ENCODE measurements at regions not wholly inside any gene's neighbourhood (a gene's known extent, or its start where the extent isn't known, plus 50 kb on each side); places are given as distances from the start of the nearest gene placed in this dataset.
"Not testable (repeated sequence)": the region's sequence is repeated elsewhere in the genome, so short reads cannot be mapped to it uniquely, and the experiment has no call there.

DNA sequence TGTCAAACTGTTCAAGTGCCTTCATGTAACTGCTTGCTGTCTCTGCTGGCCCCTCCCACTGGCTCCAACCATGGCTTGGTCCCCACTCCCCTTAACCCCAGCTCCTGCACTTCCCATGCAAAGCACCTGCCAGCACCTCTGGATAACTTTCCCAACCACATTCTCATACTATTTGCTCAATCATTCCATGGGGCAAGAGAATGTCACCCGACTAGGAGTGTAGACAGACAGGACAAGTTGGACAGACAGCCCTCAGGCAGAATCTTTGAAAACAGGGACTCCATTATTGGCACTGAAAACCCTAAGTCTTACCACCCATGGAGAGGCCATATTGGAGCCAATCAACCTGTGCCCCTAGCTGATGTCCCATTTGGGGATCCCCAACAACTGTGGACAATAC is 246.5 kb downstream of the RPLP1 start:
- Mint-ChIP-seq H3K4me1 (peaks cover 4% of the 10 kb centered on the region), H3K36me3 (ENCODE audit: low read depth) (no peaks in the 10 kb centered on the region), H3K4me3 (no peak overlapping the region), H3K27ac (no peak overlapping the region), H3K9me3 (no peaks in the 10 kb centered on the region), H3K27me3 (no peaks in the 10 kb centered on the region)
- ATAC-seq (replicated peaks) = no peak

DNA sequence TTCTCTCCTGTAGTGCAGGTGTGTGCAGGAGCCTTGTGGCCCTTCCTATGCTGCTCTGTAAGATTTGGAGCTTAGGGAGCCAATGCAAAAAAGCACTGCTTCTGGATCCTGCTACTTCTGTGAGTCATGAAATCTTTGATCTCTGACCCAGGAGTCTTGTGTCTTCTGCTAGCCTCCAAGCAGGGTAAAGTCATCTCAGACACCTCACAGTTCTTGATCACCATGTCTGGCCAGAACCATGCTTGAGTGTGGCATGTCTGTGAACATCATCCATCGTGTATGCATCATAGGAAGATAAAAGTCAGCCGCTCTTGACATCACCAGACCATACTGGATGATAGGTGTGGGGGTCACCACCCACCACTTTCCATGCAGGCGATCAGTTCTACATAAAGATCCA is 247.8 kb downstream of the RPLP1 start:
- ATAC-seq (replicated peaks) = peak; percentile 51
- no peaks in the 10 kb centered on the region for H3K4me1 Mint-ChIP-seq
- H3K4me3 Mint-ChIP-seq = no peak overlapping the region
- no peaks in the 10 kb centered on the region for H3K36me3 Mint-ChIP-seq (ENCODE audit: low read depth)
- no peak overlapping the region for H3K27ac Mint-ChIP-seq
- no peaks in the 10 kb centered on the region for H3K9me3 Mint-ChIP-seq
- H3K27me3 Mint-ChIP-seq = no peaks in the 10 kb centered on the region

DNA sequence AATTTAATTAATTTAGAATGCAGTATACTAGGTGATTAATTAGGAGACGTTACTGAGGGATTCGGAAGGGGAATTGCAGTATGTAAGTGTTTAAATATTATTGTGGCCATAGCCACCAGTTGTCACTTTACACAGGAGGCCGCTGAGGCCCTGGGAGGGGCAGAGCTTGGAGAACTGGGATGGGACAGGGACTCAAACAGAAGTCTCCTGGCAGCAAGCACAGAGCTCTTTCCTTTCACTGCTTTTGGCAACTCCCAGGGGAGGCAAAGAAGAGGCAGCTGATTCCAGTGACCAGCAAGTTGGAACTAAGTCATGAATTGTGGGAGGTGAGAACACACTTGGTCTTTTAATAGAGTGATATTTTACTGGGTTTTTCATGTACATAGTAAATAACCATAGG is 248.6 kb downstream of the RPLP1 start:
- H3K4me1 Mint-ChIP-seq = no peaks in the 10 kb centered on the region
- H3K9me3 Mint-ChIP-seq = no peaks in the 10 kb centered on the region
- H3K27ac Mint-ChIP-seq = no peak overlapping the region
- H3K27me3 Mint-ChIP-seq = no peaks in the 10 kb centered on the region
- no peaks in the 10 kb centered on the region for H3K36me3 Mint-ChIP-seq (ENCODE audit: low read depth)
- H3K4me3 Mint-ChIP-seq = no peak overlapping the region
- ATAC-seq (replicated peaks) = no peak

DNA sequence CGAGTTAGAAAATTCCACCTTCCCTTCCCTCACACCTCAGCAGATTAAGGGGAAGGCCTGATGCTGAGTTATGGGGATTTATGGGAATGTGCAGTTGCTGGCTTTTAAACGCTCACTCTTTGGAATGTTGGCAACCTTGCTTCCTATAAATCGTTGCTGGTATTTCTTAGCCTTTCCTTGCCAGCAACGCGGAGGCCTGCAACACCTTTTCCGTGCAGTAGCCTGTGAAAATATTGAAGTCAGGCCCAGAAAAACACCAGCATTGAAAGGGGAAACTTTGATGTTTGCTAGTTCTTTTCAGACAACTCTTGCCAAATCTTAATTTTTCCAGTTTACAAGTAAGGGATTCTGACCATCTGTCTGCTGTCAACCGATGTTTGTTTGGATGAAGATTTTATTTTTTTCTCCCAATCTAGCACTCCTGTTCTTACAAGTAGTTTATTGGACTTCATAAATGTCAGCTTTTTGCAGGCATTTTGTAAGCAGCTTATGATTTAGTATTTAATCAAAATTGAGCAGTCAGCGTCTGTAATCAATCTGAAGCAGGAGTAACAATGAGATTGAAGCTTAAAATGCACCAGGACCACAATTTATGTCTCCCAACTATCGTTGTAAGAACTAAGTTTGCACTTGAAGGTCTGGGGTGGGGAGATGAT is 251.0 kb downstream of the RPLP1 start:
- Mint-ChIP-seq H3K9me3 (peaks cover 7% of the 10 kb centered on the region), H3K4me3 (no peak overlapping the region), H3K27ac (no peak overlapping the region), H3K27me3 (no peaks in the 10 kb centered on the region), H3K4me1 (no peaks in the 10 kb centered on the region), H3K36me3 (ENCODE audit: low read depth) (no peaks in the 10 kb centered on the region)
- ATAC-seq (replicated peaks) = no peak

DNA sequence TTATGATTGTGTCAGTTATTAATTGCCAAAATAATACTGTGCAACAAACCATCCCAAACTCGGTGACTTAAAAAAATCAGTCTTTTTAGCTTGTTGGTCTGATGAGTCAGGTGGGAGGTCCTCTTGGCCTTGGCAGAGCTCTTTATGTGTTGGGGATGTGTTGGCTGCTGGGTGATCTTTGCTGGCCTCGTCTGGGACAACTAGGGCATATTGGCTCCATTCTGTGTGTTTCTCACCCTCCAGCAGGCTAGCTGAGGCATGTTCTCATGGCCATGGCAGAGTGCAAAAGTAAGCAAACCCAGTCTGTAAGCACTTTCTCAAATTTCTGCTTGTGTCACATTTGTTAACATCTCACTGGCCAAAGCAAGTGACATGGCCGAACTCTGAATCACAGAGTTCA is 251.6 kb downstream of the RPLP1 start:
- no peak overlapping the region for H3K27ac Mint-ChIP-seq
- H3K27me3 Mint-ChIP-seq = no peaks in the 10 kb centered on the region
- H3K4me1 Mint-ChIP-seq = no peaks in the 10 kb centered on the region
- no peak overlapping the region for H3K4me3 Mint-ChIP-seq
- H3K36me3 Mint-ChIP-seq (ENCODE audit: low read depth) = no peaks in the 10 kb centered on the region
- ATAC-seq (replicated peaks) = no peak
- H3K9me3 Mint-ChIP-seq = peaks cover 8% of the 10 kb centered on the region

DNA sequence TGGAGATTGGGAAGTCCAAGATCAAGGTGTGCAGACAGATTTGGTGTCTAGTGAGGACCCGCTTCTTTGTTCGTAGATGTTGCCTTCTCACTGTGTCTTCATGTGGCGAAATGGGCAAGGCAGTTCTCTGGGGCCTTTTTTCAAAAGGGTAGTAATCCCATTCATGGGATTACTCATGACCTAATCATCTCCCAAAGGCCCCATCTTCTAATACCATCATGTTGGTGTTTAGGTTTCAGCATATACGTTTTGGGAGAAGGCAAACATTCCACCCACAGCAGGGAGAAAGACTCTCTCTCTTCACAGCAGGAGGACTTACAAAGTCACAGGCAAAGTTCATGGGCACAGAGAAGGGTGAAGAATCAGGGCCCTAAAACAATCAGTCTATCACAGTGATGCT is 252.1 kb downstream of the RPLP1 start:
- Mint-ChIP-seq H3K27me3 (no peaks in the 10 kb centered on the region), H3K9me3 (peaks cover 8% of the 10 kb centered on the region), H3K4me3 (no peak overlapping the region), H3K4me1 (no peaks in the 10 kb centered on the region), H3K27ac (no peak overlapping the region), H3K36me3 (ENCODE audit: low read depth) (no peaks in the 10 kb centered on the region)
- no peak for ATAC-seq (replicated peaks)

DNA sequence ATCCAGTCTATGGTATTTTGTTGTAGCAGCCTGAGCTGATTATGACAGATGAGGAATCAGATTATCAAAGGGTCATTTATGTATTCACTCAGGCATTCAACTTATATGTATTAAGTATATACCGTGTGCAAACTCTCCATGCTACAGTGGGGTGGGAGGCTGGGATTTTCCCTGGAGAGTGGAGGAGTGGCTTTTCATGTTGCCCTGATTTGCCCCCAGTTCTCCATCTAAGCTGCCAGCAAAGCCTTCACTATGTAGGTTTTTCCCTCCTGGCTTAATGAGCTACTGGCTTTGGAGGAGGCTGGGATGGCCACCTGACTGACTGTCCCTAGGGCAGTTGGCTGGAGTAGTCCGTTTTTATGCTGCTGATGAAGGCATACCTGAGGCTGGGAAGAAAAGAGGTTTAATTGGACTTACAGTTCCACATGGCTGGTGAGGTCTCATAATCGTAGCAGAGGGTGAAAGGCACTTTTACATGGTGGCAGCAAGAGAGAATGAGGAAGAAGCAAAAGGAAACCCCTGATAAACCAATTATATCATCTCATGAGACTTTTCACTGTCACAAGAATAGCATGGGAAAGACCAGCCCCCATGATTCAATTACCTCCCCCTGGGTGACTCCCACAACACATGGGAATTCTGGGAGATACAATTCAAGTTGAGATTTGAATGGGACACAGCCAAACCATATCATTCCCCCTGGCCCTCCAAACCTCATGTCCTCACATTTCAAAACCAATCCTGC is 253.9 kb downstream of the RPLP1 start:
- Mint-ChIP-seq H3K36me3 (ENCODE audit: low read depth) (no peaks in the 10 kb centered on the region), H3K9me3 (peaks cover 13% of the 10 kb centered on the region), H3K4me1 (no peaks in the 10 kb centered on the region), H3K27me3 (no peaks in the 10 kb centered on the region), H3K27ac (no peak overlapping the region), H3K4me3 (no peak overlapping the region)
- no peak for ATAC-seq (replicated peaks)

DNA sequence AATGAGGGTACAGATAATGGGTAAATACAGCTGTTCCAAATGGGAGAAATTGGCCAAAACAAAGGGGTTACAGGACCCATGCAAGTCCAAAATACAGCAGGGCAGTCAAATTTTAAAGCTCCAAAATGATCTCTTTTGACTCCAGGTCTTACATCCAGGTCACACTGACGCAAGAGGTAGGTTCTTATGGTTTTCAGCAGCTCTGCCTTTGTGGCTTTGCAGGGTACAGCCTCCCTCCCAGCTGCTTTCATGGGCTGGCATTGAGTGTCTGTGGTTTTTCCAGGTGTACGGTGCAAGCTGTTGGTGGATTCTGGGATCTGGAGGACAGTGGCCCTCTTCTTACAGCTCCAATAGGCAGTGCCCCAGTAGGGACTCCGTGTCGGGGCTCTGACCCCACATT is 254.6 kb downstream of the RPLP1 start:
- ATAC-seq (replicated peaks); H3K36me3 Mint-ChIP-seq (ENCODE audit: low read depth); H3K4me3 Mint-ChIP-seq; H3K27ac Mint-ChIP-seq; H3K27me3 Mint-ChIP-seq; H3K4me1 Mint-ChIP-seq: not testable (repeated sequence)
- H3K9me3 Mint-ChIP-seq = peaks cover 13% of the 10 kb centered on the region

DNA sequence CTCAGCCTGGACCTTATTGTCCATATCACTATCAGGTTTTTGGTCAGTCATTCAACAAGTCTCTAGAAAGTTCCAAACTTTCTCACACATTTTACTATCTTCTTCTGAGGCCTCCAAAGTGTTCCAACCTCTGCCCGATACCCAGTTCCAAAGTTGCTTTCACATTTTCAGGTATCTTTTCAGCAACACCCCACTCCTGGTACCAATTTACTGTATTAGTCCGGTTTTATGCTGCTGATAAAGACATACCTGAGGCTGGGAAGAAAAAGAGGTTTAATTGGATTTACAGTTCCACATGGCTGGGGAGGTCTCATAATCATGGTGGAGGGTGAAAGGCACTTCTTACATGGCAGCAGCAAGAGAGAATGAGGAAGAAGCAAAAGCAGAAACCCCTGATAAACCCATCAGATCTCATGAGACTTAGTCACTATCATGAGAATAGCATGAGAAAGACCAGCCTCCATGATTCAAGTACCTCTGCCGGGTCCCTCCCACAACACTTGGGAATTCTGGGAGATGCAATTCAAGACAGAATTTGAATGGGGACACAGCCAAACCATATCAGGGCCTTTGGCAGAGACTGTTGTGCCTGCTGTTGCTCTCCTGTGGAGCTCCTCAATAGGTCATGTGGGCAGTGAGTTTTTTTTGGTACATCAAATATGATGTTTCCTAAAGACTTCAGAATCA is 256.0 kb downstream of the RPLP1 start:
- not testable (repeated sequence) for H3K4me3 Mint-ChIP-seq; ATAC-seq (replicated peaks); H3K27me3 Mint-ChIP-seq

DNA sequence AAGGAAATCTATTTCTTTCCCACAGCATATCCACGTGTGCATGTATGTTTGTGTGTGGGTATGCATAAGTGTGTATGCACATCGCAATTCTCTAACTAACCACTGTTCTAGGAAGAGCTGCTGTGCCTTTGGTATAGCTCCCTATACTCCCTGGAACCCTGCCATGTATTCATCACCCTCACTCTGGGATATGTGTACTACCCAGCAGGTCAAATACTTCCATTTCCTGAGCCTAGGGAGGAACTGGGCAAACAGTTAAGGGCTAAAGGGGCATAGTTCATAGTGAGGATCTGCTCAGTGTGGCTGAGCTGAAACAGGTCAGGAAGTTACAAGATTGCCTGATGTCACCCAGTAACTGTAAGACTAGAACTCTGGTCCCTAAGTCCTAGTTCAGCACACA is 260.4 kb downstream of the RPLP1 start:
- H3K4me1 Mint-ChIP-seq = peaks cover 36% of the 10 kb centered on the region
- H3K4me3 Mint-ChIP-seq = no peak overlapping the region
- peak overlapping the region; percentile 8 for H3K27ac Mint-ChIP-seq
- peaks cover 13% of the 10 kb centered on the region for H3K9me3 Mint-ChIP-seq
- no peaks in the 10 kb centered on the region for H3K27me3 Mint-ChIP-seq
- H3K36me3 Mint-ChIP-seq (ENCODE audit: low read depth) = no peaks in the 10 kb centered on the region
- ATAC-seq (replicated peaks) = no peak

More for the DNA sequence above, 256.0 kb downstream of the RPLP1 start:
- not testable (repeated sequence) for H3K27ac Mint-ChIP-seq; H3K36me3 Mint-ChIP-seq (ENCODE audit: low read depth); H3K4me1 Mint-ChIP-seq
- peaks cover 13% of the 10 kb centered on the region for H3K9me3 Mint-ChIP-seq

DNA sequence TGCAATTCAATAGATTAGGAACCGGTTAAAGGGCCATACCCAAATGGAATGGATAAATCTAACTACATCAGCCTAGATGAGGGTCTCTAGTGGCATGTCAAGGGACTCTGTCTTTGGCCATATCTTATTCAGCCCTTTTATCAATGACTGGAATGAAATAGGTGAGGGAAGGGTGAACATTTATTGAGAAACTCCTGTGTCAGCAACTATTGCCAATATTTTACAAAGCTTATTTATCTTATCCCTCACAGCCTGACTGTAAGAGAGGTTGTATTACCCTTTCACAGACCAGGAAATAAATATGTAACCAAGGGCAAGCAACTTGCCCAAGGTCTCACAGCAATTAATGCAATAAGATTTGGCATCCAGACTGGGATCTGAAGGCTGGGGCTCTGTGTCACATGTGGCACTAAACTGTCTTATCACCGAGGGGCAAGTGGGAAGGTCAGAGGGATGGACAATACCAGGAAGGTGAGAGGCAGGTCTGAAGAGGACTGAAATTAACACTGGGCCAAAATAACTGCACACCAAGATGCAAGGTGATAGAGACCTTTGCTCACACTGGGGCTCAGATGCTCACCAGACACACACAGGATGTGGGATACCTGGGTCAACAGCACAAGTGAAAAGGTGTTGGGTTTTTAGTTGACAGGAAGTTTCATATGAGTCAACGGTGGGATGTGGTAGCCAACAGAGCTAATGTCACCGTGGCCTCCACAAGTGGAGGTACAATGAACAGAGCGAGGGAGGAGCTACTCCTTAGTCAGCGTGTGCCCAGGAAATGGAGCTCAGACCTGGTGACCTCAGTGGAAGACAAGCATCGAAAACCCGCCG is 261.3 kb downstream of the RPLP1 start:
- peaks cover 5% of the 10 kb centered on the region for H3K9me3 Mint-ChIP-seq
- peak; percentile 97 for ATAC-seq (replicated peaks)
- H3K4me1 Mint-ChIP-seq = peaks cover 39% of the 10 kb centered on the region
- H3K27ac Mint-ChIP-seq = peak overlapping the region; percentile 8
- H3K36me3 Mint-ChIP-seq (ENCODE audit: low read depth) = no peaks in the 10 kb centered on the region
- H3K27me3 Mint-ChIP-seq = no peaks in the 10 kb centered on the region
- peak overlapping the region; percentile 44 for H3K4me3 Mint-ChIP-seq

DNA sequence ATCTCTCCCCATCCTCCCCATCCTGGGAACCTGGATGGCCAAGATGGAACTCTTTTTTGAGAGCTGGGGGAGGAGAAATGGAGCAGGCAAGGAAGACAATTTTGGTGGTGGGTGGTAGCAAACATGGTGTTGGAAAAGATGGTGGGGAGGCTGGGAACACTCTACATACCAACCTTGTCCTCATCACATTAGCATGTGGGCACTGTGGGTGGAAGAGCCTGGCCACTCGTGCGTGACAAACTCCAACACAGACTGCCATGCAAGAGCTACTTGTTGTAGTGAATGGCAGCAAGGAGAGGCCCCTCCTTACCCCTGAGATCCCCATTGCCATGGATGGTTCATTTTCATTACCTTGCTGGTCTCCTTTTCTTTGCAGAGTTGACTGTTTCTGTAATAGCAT is 262.6 kb downstream of the RPLP1 start:
- Mint-ChIP-seq H3K36me3 (ENCODE audit: low read depth) (no peaks in the 10 kb centered on the region), H3K4me3 (peak overlapping the region; percentile 44), H3K4me1 (peaks cover 49% of the 10 kb centered on the region), H3K27ac (peak overlapping the region; percentile 8), H3K9me3 (peaks cover 5% of the 10 kb centered on the region), H3K27me3 (no peaks in the 10 kb centered on the region)
- ATAC-seq (replicated peaks) = no peak

DNA sequence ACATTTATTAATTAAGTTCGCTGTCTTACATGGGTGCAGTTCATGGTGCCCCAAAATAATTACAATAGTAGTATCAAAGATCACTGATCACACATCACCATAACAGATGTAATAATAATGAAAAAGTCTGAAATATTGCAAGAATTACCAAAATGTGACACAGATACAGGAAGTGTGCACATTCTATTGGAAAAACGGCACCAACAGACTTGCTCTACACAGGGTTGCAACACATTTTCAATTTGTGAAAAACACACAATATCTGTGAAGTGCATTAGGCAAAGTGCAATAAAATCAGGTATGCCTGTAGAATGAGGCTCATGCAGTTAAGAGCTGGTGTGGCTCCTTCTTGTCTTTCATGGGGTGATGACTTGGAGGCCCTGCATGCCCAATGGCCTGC is 265.8 kb downstream of the RPLP1 start:
- ATAC-seq (replicated peaks) = no peak
- Mint-ChIP-seq H3K27ac (no peak overlapping the region), H3K9me3 (no peaks in the 10 kb centered on the region), H3K27me3 (no peaks in the 10 kb centered on the region), H3K36me3 (ENCODE audit: low read depth) (no peaks in the 10 kb centered on the region), H3K4me3 (no peak overlapping the region), H3K4me1 (peaks cover 53% of the 10 kb centered on the region)

DNA sequence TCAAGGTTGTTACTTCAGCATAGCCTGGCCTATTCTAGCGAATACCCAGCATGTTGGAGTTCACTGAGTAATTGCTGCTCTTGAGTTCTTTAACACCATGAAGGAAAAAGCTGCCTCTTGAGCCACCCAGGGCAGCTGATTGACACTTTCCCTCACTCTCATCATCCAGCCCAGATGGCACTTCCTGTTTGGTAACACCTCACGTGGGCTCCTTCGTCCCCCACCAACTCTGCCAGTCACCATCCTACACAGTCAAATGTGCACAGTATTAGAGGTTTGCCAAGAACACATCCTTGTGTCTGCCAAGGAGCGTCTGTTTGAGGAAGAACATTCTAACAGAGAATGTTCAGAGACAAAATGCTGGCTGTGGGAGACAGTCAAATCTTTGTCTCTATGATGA is 266.3 kb downstream of the RPLP1 start:
- peak overlapping the region; percentile 58 for H3K4me3 Mint-ChIP-seq
- H3K36me3 Mint-ChIP-seq (ENCODE audit: low read depth) = no peaks in the 10 kb centered on the region
- H3K27me3 Mint-ChIP-seq = no peaks in the 10 kb centered on the region
- peak overlapping the region; percentile 50 for H3K27ac Mint-ChIP-seq
- peaks cover 49% of the 10 kb centered on the region for H3K4me1 Mint-ChIP-seq
- no peaks in the 10 kb centered on the region for H3K9me3 Mint-ChIP-seq
- ATAC-seq (replicated peaks) = peak; percentile 13

All from activated T-helper 17 cell treated with anti-CD3 and anti-CD28 coated beads, Interleukin-2, amount 50 U/mL, for 72 hours (primary cell).